HG03442 (cell line): ENCODE measurements at regions not wholly inside any gene's neighbourhood (a gene's known extent, or its start where the extent isn't known, plus 50 kb on each side); places are given as distances from the start of the nearest gene placed in this dataset.

Source experiments
- ATAC-seq: cut with Tn5 transposase; IDR thresholded peaks from one replicate; pipeline ENCODE4 v1.9.1; 2021; ENCODE audit warnings: mild to moderate bottlenecking, moderate library complexity; ENCODE audit not compliant: unreplicated experiment

DNA sequence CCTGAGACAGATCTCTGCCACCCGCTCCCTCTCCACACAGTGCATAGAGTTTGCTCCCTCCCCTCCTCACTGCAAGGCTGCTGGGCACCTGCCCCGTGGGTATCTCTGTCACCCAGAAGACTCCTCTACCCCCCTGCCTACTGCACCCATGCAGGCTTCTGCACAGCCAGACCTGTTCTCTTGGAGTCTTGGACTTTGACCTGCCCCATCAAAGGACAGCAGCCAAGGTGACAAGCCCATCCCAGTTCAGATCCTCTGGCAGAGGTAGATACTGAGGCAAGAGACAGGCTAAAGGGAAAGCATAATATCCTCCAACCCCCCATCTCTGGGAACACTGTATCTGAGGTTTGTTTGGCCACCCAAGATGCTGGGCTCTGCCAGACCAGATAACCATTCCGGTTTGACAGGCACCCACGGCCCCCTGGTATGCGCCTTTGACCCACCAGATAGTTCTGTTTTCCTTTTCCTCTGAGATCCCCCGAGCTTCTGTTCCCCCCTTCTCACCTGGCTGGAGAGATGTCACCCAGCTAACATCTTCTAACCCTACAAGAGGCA lies 239.6 kb downstream of the SOX9 start:
- no peak for ATAC-seq

DNA sequence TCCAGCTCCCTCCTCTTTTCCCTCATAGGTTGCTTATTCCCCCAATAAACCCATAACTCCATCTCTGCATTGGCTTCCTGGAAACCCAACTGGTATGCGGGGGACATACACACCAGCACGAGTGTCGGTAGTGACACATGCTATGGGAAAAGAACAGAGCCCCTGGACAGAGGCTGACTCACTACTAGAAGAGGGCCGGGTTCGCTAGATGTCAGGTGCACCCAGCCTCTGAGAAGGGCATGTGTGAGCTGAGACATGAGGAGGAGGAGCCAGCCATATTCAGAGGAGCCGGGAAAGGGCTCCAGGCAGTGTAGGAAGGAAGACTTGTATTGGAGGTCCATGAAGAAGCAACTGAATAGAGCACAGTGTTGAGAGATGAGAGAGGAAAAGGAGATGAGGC lies 241.1 kb downstream of the SOX9 start:
- no peak for ATAC-seq

DNA sequence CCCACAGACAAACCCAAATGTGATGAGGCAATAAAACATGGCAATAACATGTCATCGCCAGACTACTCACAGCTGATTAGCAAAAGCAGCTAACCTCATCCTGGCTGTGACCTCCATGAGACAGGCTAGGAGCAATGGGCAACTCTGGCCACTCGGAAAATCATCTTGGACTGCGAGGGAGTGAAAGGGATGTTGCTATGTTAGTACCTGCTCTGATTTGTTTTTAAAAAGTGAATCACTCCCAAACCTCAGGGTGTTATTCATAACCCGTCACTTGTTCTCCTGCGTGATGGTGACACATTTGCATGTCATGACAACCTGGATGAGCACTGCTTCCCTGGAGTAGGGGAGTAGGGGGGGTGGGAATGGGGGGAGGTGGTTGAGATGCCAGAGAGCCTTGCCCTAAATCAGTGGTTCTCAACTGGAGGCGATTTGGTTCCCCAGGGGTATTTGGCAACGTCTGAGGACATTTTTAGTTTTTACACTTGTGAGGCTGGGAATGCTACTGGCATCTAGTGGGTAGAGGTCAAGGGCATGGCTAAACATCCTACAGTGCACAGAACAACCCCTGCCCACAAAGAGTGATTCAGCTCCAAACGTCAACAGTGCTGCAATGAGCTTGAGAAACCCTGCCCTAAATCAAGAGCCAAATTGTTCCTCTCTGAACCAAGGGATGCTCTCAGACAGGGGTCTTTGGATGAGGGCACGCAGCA lies 241.7 kb downstream of the SOX9 start:
- ATAC-seq, result no peak

DNA sequence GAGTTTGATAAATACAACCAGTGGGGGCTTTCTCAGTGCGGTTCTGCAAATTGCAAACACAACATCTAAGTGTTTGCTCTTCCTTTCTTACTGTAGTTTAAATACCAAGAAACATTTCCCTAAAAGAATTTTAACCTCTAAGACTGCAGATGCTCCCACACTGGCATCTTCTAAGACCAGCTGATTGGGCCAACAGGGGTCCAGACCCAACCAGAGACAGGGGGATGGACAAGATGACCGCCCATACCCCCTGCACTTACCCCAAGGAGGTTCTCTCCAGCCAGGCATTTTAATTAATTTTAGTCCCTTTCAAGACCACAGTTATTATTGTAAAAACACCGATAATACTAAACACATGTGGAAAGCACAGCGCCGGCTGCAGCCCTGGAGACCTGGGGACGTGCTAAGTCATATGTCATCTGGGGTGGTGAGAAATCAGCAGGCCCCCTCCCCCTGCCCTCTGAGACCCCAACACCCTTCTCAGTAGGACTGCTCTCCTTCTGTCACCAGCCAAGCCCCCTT lies 242.3 kb downstream of the SOX9 start:
- ATAC-seq, result no peak

DNA sequence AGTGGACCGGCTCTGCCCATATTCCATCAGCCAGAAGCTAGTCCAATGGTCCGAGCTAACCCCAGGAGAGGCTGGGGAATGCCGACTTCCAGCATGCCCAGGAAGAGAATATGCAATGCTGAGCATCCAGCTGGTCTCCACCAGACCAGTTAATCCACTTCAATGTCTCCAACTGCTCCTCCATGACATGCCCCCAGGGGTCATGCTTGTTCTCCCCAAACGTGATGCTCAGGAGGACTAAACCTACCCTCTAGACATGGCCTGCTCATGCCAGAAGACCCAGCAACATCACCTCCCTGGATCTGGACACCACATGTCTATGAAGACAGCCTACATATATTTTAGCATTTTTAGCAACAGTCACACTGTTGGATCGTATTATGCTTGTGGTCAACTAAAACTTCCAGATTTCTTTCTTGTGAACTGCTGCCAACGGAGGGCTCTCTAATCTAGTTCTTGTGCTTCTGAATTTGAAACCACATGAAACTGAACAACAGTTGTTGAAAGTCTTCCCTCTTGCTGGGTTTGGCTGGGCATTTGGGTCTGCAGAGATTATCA lies 245.1 kb downstream of the SOX9 start:
- no peak for ATAC-seq

DNA sequence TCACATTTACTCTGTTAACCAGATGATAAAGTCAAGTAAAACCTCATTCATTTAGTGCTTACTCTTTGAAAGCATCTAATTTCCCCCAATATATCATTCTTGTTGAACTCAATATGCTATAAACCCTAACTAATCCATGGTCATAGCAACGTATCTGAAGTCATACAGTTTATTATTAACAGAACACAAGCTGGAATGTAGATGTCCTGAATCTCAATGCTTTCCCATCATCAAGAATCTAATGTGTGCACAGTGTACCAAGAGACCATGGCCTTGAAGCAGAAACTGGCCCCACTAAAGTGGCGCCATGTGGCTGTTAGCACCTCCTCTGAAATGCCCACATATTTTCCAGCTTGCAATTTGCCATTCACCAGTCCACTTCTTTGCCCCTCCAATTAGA lies 245.8 kb downstream of the SOX9 start:
- no peak for ATAC-seq

DNA sequence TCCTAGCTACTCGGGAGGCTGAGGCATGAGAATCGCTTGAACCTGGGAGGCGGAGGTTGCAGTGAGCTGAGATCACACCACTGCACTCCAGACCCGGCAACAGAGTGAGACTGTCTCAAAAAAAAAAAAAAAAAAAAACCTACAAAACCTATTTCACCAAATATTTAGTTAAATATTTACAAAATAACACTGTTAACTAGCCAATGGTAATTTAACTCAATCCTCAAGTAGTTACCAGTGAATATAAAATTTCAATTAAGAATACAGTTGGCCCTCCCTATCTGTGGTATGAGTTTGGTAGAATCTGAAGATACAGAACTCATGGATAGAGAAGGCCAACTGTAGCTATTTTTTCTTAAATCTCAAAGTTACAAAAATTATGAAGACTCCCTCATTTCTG lies 247.4 kb downstream of the SOX9 start:
- no peak for ATAC-seq

DNA sequence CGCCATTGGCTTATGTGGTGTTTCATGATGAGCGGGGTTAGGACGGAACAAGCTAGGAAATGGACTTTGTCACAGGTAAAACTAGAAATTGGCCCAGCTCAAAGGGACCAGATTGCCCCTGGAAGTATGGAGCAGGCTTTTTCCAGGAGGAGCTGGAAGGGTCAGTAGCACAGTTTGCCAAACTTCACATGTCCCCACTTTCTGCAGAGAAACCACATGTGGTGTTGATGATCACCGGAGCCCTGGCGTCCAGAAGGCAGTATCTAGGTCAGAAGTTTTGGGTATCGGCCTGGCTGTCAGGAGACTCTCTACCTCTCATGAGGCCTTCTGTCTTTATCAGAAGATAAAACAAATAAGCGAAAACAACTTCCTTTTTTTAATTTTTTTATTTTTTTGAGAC lies 248.5 kb downstream of the SOX9 start:
- no peak for ATAC-seq

DNA sequence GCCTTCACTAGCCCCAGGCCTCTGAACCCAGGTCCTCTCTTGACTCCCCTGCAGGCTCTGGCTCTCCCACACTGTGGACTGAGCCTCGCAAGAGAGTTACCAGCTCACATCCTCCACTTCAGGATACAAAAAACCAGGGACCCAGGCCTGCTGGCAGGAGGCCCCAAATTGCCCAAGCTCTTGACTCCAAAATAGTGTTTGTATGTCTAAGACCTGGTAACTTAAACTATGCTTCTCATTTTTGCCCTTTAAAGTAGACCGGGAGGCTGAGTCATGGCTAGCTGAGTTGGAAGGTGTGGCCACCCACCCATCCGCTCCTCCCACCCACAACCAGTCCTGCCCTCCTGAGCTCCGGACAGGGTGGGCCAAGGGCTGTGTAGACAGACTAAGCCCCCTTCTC lies 250.0 kb downstream of the SOX9 start:
- no peak for ATAC-seq

DNA sequence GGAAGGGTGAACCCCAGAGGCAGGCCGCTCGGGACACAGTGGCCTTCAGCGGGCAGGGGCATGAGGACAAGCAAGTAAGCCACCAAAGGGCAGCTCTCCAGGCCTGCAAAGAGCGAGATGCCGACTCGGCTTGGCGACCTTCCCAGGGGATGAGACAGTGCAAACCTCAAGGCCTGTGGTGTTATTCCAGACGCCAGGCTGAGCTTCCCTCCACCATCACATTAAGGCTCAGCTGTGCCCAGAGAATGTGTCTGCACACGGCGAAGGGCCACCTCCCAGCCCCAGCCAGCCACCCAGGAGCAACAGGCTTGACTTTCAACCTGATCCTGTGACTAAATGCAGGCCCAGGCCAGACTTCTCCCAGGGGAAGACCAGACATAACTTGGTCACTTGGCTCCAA lies 251.4 kb downstream of the SOX9 start:
- no peak for ATAC-seq

DNA sequence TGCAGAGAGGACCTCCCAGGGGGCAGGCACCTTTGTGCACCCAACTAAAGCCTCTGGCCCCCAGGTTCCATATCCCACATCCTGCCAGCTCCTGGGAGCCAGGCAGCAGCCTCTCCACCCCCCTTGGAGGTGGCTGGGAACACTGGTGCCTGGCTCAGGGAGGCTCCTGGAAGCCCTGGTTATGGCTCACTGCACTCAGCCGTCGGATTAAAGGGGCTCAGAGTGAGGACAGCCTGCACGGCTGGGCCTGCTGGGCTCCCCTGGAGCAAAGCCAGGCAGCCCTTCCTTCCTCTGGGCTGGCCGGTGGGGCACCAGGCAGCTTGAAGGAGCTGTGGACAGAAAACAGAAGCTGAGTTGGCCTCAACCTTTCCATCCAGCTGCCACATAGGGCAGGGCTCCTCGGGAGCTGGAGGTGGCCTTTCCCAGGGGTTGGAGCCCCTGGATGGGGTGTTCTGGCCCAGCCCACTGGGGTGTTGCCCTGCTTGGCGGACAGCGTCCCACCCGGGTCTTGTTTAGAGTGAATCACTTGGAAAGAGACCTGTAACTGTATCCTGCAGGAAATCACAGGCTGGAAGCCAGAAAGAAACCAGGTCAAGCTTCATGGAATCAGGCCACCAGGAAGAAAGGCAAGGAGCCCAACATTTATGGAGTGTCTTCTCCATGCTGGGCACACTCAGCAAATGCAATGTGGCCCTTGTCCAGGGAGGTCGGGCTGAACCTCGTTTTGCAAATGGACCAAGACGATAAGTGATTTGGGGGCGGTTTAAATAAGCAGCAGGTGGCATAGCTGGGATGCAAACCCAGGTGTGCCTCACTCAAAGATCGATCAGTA lies 253.3 kb downstream of the SOX9 start:
- no peak for ATAC-seq

DNA sequence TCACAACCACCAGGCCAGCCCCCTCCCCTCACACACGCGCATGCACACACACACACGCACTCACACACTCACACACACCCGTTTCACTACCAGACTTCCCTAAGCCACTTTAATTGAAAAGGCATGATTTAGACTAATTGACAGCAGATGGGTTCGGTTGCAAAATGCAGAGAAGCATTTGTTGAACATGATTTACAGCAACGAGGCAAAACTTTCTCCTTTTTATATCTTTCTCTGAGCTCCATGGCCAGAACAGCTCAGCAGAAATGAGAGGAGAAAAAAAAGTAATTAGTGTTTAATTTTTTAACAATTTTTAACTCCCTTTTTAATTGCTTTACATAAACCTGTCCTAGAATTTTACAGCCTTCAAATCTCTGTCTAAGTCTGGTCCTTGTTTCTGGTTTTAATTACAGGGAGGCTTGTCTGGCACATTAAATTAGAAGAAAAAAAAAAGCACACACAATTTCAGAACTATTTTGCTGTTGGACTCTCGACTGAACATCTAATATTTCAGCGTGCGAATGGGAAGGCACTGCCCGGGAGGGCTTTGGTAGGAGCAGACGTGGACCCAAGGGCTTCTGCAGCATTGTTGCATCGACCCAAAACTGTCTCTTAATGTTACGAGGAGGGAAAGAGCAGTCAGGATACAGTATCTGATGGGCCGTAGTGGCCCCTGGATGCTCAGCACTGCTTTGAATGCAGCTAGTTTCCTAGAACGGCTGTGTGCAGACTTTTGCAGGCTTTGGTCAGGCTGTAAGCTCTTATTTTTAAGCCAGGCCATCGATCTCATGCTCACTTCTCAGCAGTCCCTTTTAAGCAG lies 255.9 kb downstream of the SOX9 start:
- no peak for ATAC-seq

DNA sequence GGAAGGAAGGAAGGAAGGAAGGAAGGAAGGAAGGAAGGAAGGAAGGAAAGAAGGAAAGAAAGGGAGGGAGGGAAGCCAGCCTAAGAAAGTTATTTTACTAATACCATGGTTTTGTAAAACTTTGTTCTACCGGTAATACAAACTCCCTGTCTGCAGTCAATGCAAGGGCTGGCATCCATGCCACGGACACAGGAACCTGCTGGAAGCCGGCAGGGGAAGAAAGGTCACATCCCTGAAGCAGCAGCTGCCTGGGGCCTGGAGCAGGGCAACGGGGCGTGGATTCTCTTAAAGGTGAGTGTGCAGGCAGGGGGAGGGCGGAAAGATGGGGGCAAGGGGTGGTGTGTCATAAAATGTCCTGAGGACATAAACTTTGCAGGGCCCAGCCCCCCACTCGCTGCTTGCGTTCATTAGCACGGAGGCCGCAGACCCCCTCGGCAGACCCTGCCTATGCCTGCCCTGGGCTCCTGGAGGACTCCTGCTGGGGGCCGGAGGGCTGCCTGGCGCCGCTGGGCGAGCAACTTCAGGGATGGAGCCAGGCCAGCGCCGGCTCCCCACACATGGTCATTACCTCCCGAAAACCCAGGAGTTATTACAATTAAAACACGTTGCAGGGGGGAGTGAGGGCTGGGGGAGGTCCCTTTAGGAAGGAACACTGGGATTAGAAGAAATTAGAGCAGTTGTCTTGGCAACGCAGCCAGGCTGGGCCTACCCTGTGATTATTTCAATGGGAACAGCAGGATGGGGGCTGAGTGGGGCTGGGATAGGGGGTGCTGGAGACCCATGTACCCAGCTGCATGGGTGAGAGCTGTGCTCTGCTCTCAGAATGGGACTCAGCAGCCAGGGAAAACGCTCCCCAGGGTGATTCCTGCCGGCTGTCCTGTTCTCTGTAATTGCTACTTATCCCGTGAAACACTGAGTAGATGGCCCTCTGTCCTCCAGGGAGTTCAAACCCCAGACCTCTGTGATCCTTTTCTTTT lies 257.9 kb downstream of the SOX9 start:
- no peak for ATAC-seq

DNA sequence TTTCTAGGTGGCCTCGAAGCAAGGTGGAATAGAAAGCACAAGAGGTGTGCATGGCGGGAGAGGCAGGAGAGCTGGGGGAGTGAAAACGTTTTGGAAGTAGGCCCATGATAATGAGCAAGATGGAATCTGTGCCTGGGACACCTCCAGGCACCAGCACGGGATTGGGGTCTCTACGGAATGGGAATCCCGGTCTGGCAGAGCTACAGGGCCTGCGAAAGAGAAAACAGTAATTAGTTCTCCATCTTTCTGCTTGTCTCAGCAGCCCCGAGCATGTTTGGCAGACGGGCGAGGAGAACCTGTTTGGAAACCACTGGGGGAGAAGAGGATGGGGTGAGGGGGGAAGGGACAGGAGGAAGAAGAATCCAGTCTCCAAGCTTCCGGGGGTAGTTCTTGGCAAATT lies 258.7 kb downstream of the SOX9 start:
- no peak for ATAC-seq

DNA sequence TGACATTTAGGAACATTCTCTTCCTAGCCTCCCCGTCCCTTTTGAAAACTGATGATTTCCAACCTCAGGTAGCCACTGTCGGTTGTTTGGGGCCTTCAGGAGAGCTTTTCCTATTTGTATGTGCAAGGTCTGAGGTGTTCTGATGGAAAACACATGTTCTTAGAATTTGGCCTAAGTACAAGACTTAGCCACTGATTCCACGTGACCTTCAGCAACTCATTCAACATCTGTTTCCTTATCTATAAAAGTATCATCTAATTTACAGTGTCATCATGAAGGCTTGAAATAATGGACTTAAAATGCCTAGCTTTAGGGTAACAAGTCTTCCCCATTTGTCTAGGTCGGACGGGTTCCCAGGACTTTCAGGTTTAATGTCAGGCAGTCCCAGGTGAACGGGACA lies 259.3 kb downstream of the SOX9 start:
- ATAC-seq, result no peak

DNA sequence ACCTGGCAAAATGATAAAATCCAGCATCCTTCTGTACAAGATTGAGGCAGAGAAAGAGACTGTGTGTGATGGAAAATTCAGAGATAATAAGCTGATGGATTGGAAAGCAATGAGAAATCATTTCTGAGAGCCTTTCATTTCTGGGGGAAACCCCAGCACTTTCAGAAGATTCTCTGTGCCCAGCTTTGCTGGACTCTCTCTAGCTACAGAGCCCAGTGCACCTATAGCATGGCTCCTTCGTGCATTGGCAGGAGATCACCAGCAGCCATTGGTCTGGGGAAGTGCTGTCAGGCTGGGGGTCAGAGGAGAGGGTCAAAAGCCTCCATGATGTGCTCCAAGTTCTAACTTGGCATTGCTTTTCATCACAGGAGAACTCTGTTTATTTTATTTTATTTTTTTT lies 259.9 kb downstream of the SOX9 start:
- ATAC-seq, result no peak

DNA sequence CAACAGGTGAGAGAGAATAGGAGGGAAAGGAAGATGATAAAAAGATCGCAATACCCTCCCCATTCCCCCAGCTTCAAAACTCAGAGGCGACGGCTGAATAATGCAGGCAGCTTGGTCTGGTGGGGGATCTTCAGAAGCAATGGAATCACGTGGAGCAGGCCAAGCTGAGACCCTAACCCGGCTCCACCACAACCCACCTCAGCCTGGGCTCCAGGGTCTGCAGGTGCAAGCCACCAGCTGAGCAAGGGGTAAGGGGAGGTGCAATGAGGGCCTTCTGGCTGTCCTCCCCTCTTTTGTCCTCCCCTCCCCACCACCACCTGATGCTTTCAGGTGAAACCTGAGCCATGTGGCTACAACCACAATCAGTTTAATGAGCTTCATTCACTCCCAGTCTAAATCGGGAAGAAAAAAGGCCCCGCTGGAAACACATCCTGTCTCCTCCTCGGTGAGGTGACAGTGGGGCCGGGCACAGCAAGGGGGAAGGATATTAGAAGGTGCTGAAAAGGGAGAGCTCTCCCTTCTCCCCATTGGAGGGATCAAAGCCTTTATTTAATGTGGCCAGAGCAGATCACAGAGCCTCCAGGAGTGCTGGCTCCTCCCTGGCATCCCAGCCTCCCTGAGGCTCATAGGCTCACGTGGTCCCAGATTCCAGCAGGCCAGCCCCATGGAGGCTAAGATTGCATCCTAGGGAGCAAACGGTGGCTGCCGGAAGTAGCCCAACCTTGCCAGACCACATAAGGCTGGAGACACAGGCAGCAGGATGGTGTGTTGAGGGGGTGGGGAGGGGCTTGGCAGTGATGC lies 261.0 kb downstream of the SOX9 start:
- ATAC-seq, result no peak

DNA sequence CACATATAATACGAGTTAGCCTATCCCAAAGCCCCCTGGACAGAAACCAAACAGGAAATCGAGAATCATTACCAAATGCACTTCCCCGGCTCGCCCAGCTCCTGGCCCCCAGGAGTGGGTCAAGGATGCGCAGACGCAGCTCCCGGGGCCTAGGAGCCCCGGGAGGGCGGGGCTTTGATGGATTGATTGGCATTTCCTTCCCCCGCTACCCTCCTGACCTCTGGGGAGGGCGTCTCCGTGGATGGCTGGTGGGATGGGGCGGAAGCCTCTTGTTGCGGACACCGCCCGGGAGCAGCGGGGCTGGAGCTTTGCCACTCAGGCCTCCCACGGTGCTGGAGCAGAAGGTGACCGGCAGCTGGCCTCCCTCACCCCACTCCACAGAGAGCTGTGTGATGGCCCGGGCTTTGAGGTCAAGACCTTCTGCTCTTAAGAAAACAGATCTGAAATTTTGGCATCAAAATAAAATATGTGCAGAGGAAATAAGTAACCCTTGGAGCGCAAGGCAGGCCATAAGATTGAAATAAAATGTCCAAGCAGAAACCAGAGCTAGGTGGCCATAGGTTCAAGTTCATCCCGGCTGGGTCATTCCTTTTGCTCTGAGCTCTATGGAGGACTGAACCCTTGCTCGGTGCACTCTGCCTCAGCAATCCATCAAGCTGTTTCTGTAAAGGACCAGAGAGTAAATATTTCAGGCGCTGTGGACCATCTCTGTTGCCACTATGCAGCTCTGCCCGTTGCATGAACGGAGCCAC lies 262.3 kb downstream of the SOX9 start:
- ATAC-seq, result no peak
